Naive B cell (primary cell): ENCODE measurements at regions not wholly inside any gene's neighbourhood (a gene's known extent, or its start where the extent isn't known, plus 50 kb on each side); places are given as distances from the start of the nearest gene placed in this dataset.
"Not testable (repeated sequence)": the region's sequence is repeated elsewhere in the genome, so short reads cannot be mapped to it uniquely, and the experiment has no call there.

Experiments
- ATAC-seq, 2 donors: fragments of 150-1000 bp; cut with Tn5 transposase; 2 replicates each; pipeline ENCODE4 v1.10.0; 2021; ENCODE audit warnings: low read depth in 2 of 2, mild to moderate bottlenecking in 2 of 2, moderate library complexity in 2 of 2
- DNase-seq: peaks from one replicate; pipeline ENCODE4 v3.0.0; 2022
- H3K27ac Mint-ChIP-seq, 6 donors: one replicate each; pipeline ENCODE4 v1.8.0; 2020 to 2022; ENCODE audit warnings: mild to moderate bottlenecking in 6 of 6, mixed read lengths in 6 of 6, moderate library complexity in 5 of 6, inconsistent platforms in 2 of 6
- H3K27me3 Mint-ChIP-seq, 3 donors: one replicate each; pipeline ENCODE4 v1.8.0; 2021 to 2022; ENCODE audit warnings: mixed read lengths in 3 of 3, mild to moderate bottlenecking in 1 of 3
- H3K36me3 Mint-ChIP-seq, 2 donors: one replicate each; pipeline ENCODE4 v1.8.0; 2020 to 2022; ENCODE audit warnings: mixed read lengths in 2 of 2, inconsistent platforms in 1 of 2, mild to moderate bottlenecking in 1 of 2
- H3K4me1 Mint-ChIP-seq, 3 donors: one replicate each; pipeline ENCODE4 v1.8.0; 2020 to 2022; ENCODE audit warnings: mixed read lengths in 3 of 3, inconsistent platforms in 1 of 3, mild to moderate bottlenecking in 1 of 3, moderate library complexity in 1 of 3
- H3K4me3 Mint-ChIP-seq, 8 donors: one replicate each; pipeline ENCODE4 v1.8.0; 2020 to 2022; ENCODE audit warnings: mild to moderate bottlenecking in 8 of 8, mixed read lengths in 8 of 8, moderate library complexity in 8 of 8, inconsistent platforms in 2 of 8
- H3K9me3 Mint-ChIP-seq, 7 donors: one replicate each; pipeline ENCODE4 v1.8.0; 2020 to 2022; ENCODE audit warnings: mixed read lengths in 7 of 7, mild to moderate bottlenecking in 5 of 7, inconsistent platforms in 2 of 7, moderate library complexity in 1 of 7

DNA sequence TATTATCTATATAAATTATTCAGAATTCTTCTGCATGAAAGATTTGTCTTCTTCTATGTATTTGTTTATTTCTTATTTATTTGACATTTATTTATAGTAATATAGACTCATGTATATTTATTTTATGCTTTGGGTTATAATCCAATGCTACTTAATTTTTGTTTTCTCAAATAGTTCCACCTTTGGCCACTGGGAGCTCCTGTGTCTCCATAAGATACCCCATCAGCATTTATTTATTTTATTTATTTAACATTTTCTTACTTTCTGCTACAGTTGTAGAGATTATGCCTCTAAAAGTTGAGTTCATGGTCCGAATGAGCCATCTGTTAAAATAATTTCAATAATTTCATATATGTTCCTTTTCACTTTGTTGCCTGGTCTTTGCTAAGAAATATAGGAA is 289.4 kb downstream of the ADGRL2 start:
- H3K4me3 Mint-ChIP-seq = no peak overlapping the region
- no peaks in the 10 kb centered on the region for H3K36me3 Mint-ChIP-seq
- no peaks in the 10 kb centered on the region for H3K4me1 Mint-ChIP-seq
- H3K27ac Mint-ChIP-seq = no peak overlapping the region
- no peaks in the 10 kb centered on the region for H3K27me3 Mint-ChIP-seq
- DNase-seq (no peak), ATAC-seq (no peak)
- H3K9me3 Mint-ChIP-seq = no peaks in the 10 kb centered on the region

DNA sequence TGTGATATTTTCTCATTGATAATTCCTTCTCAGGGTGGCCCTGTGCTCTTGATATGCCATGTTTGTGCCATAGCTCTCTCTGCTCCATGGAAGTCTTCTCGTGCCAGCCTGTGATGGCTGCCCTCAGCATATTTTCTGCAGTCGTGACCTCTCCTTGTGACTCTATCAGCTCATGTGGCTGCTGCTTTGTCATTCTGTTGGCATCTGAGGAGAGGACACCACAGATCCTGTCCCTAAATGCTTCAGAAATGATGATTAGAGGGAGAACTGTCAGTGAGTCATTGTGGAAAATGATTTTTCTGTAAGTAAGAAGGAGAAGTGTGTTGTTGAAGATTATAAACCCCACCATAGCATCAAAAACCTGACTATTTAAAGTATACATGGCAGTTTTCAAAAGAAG is 286.0 kb downstream of the ADGRL2 start:
- Mint-ChIP-seq H3K4me1 (no peaks in the 10 kb centered on the region), H3K4me3 (no peak overlapping the region), H3K9me3 (no peaks in the 10 kb centered on the region), H3K27ac (no peak overlapping the region), H3K36me3 (no peaks in the 10 kb centered on the region), H3K27me3 (no peaks in the 10 kb centered on the region)
- DNase-seq (no peak), ATAC-seq (no peak)

DNA sequence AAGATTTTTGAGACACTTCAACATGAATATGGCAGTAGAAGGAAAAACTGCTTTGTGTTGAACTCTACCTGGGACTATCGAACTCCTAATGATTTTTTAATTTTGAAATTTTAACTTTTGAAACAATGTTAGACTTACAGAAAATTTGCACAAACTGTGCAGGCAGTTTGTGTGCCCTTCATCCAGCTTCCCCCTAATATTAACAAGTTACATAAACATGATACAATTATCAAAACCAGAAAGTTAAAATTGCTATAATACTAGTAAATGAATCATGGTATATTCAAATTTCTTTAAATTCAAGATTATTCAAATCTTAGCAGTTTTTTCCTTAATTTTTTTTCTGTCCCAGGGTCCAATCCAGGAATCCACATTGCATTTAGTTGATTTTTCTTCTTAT is 278.9 kb downstream of the ADGRL2 start:
- Mint-ChIP-seq H3K4me1 (no peaks in the 10 kb centered on the region), H3K36me3 (no peaks in the 10 kb centered on the region), H3K9me3 (peaks cover 0 to 2% (median 0%) of the 10 kb centered on the region in 7 donors), H3K4me3 (no peak overlapping the region), H3K27me3 (no peaks in the 10 kb centered on the region), H3K27ac (no peak overlapping the region)
- DNase-seq (no peak), ATAC-seq (no peak)

DNA sequence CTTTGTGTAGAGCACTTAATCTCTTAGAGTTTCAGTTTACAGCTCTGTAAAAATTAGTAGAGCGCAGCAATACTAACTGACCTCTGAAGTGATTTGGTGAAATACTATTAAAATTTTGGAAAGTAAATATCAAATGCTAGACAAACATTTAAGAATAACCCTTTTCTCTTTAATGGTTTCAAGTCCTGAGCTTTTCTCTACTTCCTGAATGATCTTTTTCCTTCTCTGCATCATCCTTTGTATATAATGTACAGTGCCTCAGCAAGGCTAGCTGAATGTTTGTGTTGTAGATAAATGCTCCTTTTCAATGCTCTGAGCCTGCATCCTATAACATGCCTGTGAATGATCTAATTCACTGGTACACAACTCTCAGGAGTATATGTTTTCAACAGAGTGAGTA is 272.9 kb downstream of the ADGRL2 start:
- ATAC-seq (no peak), DNase-seq (no peak)
- H3K9me3 Mint-ChIP-seq = peaks cover 0 to 10% (median 1%) of the 10 kb centered on the region in 7 donors
- no peaks in the 10 kb centered on the region for H3K4me1 Mint-ChIP-seq
- H3K27me3 Mint-ChIP-seq = no peaks in the 10 kb centered on the region
- no peak overlapping the region for H3K4me3 Mint-ChIP-seq
- no peaks in the 10 kb centered on the region for H3K36me3 Mint-ChIP-seq
- H3K27ac Mint-ChIP-seq = no peak overlapping the region

GRCh38 chr1:82073071-82073470 is 272.3 kb downstream of the ADGRL2 start:
- H3K27me3 Mint-ChIP-seq = no peaks in the 10 kb centered on the region
- H3K4me3 Mint-ChIP-seq = no peak overlapping the region
- peaks cover 0 to 10% (median 1%) of the 10 kb centered on the region in 7 donors for H3K9me3 Mint-ChIP-seq
- no peaks in the 10 kb centered on the region for H3K4me1 Mint-ChIP-seq
- no peak for DNase-seq
- no peaks in the 10 kb centered on the region for H3K36me3 Mint-ChIP-seq
- ATAC-seq = no peak
- no peak overlapping the region for H3K27ac Mint-ChIP-seq

DNA sequence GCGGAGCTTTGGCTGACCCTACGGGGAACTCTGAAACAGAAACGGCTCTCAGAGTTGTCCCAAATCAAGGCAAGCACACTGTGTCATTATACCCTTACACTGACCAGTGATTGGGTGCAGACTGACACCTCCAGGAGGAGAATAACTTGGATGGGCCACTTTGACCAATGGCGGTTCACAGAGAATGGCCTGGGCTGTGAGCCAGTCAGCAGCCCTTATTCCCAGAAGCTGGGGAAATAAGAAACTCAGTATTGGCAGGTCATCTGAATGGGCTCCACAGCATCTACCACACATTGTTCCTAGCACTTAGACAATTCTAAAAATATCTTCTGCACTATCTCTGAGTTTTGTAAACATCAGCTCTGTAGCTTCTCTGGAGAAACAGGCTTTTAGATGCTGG is 265.2 kb downstream of the ADGRL2 start:
- Mint-ChIP-seq H3K4me3 (no peak overlapping the region), H3K36me3 (no peaks in the 10 kb centered on the region), H3K27me3 (no peaks in the 10 kb centered on the region), H3K4me1 (no peaks in the 10 kb centered on the region), H3K27ac (no peak overlapping the region), H3K9me3 (peaks cover 0 to 11% (median 2%) of the 10 kb centered on the region in 7 donors)
- ATAC-seq (no peak), DNase-seq (no peak)

DNA sequence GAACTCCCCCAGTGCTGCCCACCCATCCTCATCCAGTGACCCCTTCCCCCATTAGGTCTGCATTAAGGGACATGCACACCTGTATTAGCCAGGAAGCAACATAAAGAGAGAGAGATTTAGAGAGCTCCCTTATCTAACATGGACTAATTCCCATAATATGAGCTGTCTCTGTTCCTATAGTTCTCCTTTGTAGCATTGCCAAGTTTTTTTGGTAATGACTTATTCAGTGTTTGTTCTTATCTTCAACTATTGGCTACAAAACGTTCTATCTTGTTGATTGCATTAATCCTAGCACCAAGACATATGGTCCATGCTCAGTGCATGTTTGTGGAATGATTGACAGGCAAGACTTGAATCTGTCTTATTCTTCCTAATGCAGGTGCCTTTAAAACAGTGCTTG is 264.0 kb downstream of the ADGRL2 start:
- no peaks in the 10 kb centered on the region for H3K4me1 Mint-ChIP-seq
- no peak overlapping the region for H3K4me3 Mint-ChIP-seq
- ATAC-seq (no peak), DNase-seq (no peak)
- H3K9me3 Mint-ChIP-seq = peaks cover 0 to 6% (median 2%) of the 10 kb centered on the region in 7 donors
- H3K27ac Mint-ChIP-seq = no peak overlapping the region
- H3K36me3 Mint-ChIP-seq = no peaks in the 10 kb centered on the region
- H3K27me3 Mint-ChIP-seq = no peaks in the 10 kb centered on the region

DNA sequence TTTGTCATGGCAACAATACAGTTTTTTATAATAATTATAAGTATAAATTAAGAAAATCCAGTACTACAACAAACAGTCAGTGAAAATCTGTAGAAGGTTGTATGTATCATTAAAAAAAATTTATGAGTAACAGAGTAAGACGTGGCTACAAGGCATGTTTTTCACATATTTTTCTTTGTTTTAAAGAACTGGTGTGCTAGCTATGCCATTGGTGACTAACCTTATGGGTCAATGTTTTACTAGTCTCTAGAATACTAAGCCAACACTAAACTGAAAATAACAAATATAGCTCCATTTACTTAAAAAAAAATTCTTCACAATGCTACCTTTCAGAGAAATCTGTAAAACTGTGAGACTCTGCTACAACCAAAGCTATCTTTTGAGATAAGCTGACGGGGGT is 261.5 kb downstream of the ADGRL2 start:
- H3K27ac Mint-ChIP-seq = no peak overlapping the region
- H3K9me3 Mint-ChIP-seq = peaks cover 0 to 5% (median 2%) of the 10 kb centered on the region in 7 donors
- H3K4me3 Mint-ChIP-seq = no peak overlapping the region
- H3K36me3 Mint-ChIP-seq = no peaks in the 10 kb centered on the region
- H3K4me1 Mint-ChIP-seq = no peaks in the 10 kb centered on the region
- no peak for DNase-seq
- no peaks in the 10 kb centered on the region for H3K27me3 Mint-ChIP-seq
- no peak for ATAC-seq

GRCh38 chr1:82059959-82060358 is 259.2 kb downstream of the ADGRL2 start:
- Mint-ChIP-seq H3K36me3 (no peaks in the 10 kb centered on the region), H3K4me1 (no peaks in the 10 kb centered on the region), H3K9me3 (peaks cover 0 to 9% (median 3%) of the 10 kb centered on the region in 7 donors), H3K27me3 (no peaks in the 10 kb centered on the region), H3K4me3 (no peak overlapping the region), H3K27ac (no peak overlapping the region)
- DNase-seq = no peak
- ATAC-seq = no peak

DNA sequence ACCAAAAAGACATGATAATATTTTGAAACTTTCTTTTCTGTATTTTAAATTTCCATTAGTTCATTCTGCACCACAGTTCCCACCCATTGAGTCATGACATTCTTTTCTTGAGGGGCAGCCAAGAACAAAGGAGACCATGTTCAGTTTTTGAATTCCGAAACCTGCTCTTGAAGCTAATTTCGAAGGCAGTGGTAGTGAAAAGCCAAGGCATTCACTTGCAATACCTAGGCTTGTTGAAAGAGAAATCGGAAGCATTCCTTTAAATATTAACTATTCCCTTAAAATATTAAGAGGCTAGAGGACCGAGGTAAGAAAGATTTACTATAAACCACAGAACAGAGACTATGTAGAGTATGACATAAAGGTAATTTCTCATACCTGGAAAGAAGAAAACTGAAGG is 256.3 kb downstream of the ADGRL2 start:
- Mint-ChIP-seq H3K4me3 (no peak overlapping the region), H3K4me1 (no peaks in the 10 kb centered on the region), H3K27me3 (no peaks in the 10 kb centered on the region), H3K27ac (no peak overlapping the region), H3K9me3 (peaks cover 0 to 8% (median 0%) of the 10 kb centered on the region in 7 donors), H3K36me3 (no peaks in the 10 kb centered on the region)
- DNase-seq = no peak
- no peak for ATAC-seq

- H3K4me1 Mint-ChIP-seq, H3K27ac Mint-ChIP-seq, ATAC-seq, H3K27me3 Mint-ChIP-seq, DNase-seq, H3K36me3 Mint-ChIP-seq, H3K9me3 Mint-ChIP-seq, H3K4me3 Mint-ChIP-seq: not testable (repeated sequence)
Measured at GRCh38 chr1:82055375-82055774, 254.6 kb downstream of the ADGRL2 start.

- no peak overlapping the region for H3K27ac Mint-ChIP-seq
- peaks cover 0 to 11% (median 0%) of the 10 kb centered on the region in 7 donors for H3K9me3 Mint-ChIP-seq
- H3K27me3 Mint-ChIP-seq = no peaks in the 10 kb centered on the region
- H3K36me3 Mint-ChIP-seq = no peaks in the 10 kb centered on the region
- DNase-seq (no peak), ATAC-seq (no peak)
- H3K4me1 Mint-ChIP-seq = no peaks in the 10 kb centered on the region
- no peak overlapping the region for H3K4me3 Mint-ChIP-seq
Measured at GRCh38 chr1:82052563-82052962, 251.8 kb downstream of the ADGRL2 start.

DNA sequence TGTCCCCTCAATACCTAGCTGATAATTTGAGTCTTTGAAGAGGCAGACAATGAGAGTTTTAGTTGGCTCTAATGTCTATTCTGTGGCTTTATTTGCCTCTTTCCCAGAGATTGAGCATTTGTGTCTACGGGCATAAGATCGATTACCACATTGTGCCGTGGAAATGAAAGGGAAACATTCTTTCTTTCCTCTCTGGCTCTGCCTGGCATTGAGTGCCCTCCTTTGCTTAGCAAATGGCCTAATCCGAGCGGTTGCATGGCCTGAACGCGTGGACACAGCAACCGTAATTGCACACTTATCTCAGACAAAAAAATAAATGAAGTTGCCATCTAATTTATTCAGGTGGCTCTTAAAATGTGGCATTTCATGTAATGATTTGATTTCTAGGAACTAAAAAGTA is 247.9 kb downstream of the ADGRL2 start:
- DNase-seq (no peak), ATAC-seq (no peak)
- H3K27ac Mint-ChIP-seq = no peak overlapping the region
- peaks cover 0 to 4% (median 0%) of the 10 kb centered on the region in 7 donors for H3K9me3 Mint-ChIP-seq
- no peak overlapping the region for H3K4me3 Mint-ChIP-seq
- no peaks in the 10 kb centered on the region for H3K4me1 Mint-ChIP-seq
- H3K27me3 Mint-ChIP-seq = no peaks in the 10 kb centered on the region
- H3K36me3 Mint-ChIP-seq = no peaks in the 10 kb centered on the region

DNA sequence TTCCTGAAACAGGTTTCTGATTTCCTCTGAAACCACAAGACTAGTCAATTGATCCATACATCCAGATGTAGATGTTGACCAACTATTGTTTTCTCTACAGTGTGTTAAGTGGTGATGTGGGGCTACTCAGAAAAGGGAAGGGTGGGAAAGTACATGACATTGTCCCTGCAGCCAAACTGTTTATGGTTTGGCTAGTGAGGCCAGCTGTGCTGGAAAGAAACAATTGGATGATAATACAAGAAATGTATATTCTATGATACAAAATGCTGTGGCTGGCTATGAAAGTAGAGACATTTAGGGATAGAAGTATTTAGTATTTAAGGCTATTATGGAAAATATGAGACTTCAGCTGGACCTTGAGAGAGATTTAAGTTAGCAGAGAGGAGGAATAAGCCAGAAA is 244.5 kb downstream of the ADGRL2 start:
- H3K9me3 Mint-ChIP-seq = peaks cover 0 to 4% (median 0%) of the 10 kb centered on the region in 7 donors
- H3K27ac Mint-ChIP-seq = no peak overlapping the region
- peaks cover 0 to 4% (median 0%) of the 10 kb centered on the region in 3 donors for H3K27me3 Mint-ChIP-seq
- no peak overlapping the region for H3K4me3 Mint-ChIP-seq
- H3K36me3 Mint-ChIP-seq = no peaks in the 10 kb centered on the region
- DNase-seq = no peak
- no peaks in the 10 kb centered on the region for H3K4me1 Mint-ChIP-seq
- no peak for ATAC-seq

DNA sequence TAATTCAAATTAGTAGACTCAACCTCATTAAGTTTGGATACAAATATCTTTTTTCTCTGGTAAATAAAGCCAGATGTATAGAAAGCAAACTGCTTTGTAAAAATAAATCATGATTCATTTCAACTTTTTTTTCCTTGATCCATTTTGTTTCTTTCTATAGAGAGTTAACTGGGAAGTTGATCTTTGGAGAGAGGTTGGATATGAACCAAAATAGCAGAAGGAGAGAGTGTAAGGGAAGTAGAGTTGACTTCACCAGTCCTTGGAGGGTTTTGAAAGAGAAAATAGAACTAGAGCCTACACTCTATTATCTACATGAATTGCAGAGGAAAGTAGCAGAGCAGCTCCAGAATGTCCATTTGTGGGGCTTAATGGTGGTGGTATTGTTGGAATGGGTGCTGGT is 243.8 kb downstream of the ADGRL2 start:
- ATAC-seq (no peak), DNase-seq (no peak)
- H3K4me3 Mint-ChIP-seq = no peak overlapping the region
- H3K4me1 Mint-ChIP-seq = no peaks in the 10 kb centered on the region
- no peaks in the 10 kb centered on the region for H3K36me3 Mint-ChIP-seq
- H3K27ac Mint-ChIP-seq = no peak overlapping the region
- H3K9me3 Mint-ChIP-seq = peaks cover 0 to 4% (median 0%) of the 10 kb centered on the region in 7 donors
- H3K27me3 Mint-ChIP-seq = peaks cover 0 to 4% (median 0%) of the 10 kb centered on the region in 3 donors
